ENCODE measurements at regions not wholly inside any gene's neighbourhood (a gene's known extent, or its start where the extent isn't known, plus 50 kb on each side); places are given as distances from the start of the nearest gene placed in this dataset.

DNA sequence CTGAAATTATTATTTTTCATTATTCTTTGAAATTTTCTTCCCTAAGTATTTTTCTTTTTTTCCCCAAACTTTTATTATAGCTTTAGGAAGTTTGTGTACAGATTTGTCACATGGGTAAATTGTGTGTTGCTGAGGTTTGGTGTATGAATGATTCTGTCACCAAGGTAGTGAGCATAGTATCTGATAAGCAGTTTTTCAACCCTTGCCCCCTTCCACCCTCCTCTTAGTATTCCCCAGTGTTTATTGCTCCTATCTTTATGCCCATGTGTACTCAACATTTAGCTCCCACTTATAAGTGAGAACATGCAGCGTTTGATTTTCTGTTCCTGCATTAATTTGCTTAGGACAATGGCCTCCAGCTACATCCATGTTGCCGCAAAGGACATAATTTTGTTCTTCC is 103.9 kb upstream of the MAGEB2 start:
- TF ChIP-seq POLR2A (IDR thresholded peaks at IDR 0.05): no peak
- TF ChIP-seq, protein P1, sequence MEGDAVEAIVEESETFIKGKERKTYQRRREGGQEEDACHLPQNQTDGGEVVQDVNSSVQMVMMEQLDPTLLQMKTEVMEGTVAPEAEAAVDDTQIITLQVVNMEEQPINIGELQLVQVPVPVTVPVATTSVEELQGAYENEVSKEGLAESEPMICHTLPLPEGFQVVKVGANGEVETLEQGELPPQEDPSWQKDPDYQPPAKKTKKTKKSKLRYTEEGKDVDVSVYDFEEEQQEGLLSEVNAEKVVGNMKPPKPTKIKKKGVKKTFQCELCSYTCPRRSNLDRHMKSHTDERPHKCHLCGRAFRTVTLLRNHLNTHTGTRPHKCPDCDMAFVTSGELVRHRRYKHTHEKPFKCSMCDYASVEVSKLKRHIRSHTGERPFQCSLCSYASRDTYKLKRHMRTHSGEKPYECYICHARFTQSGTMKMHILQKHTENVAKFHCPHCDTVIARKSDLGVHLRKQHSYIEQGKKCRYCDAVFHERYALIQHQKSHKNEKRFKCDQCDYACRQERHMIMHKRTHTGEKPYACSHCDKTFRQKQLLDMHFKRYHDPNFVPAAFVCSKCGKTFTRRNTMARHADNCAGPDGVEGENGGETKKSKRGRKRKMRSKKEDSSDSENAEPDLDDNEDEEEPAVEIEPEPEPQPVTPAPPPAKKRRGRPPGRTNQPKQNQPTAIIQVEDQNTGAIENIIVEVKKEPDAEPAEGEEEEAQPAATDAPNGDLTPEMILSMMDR (IDR thresholded peaks at IDR 0.05): no peak
- Histone ChIP-seq H3K27ac (no peak overlapping the region), H3K36me3 (ENCODE audit: low read depth, missing control alignments) (no peaks in the 10 kb centered on the region), H3K4me1 (no peaks in the 10 kb centered on the region), H3K27me3 (no peaks in the 10 kb centered on the region), H3K9me3 (no peaks in the 10 kb centered on the region), H3K4me3 (no peak overlapping the region)
- intact Hi-C loops (cut with DNase I; ENCODE audit: low total_unique reads): no loop called here
- no peak for DNase-seq
- 50% methylated on average over 2 of the region's 2 CpGs for WGBS, 2 donors

DNA sequence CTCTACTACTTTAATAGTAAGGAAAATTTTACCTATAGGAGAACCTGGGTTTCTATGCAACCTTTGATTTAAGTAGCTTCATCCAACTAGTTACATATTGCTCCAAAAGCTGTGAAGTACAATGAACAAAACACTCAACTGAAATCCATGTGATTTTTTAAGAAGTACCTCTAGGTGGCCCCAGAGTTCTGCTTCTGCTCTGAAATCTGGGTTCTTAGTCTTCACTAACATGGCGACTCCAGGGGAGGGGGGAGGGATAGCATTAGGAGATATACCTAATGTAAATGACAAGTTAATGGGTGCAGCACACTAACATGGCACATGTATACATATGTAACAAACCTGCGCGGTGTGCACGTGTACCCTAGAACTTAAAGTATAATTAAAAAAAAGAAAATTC is 73.4 kb upstream of the MAGEB2 start:
- TF ChIP-seq, protein P1 (IDR thresholded peaks at IDR 0.05): peak in 2 of 3 experiments; percentile 23 to 32
- no peak for TF ChIP-seq POLR2A (IDR thresholded peaks at IDR 0.05)
- intact Hi-C loops (cut with DNase I; ENCODE audit: low total_unique reads): no loop called here
- no peaks in the 10 kb centered on the region for H3K27me3 ChIP-seq
- DNase-seq: peak; percentile 25
- H3K27ac ChIP-seq: no peak overlapping the region
- WGBS, 2 donors: 30 to 43% methylated on average over 4 of the region's 4 CpGs
- H3K9me3 ChIP-seq: no peaks in the 10 kb centered on the region
- no peaks in the 10 kb centered on the region for H3K4me1 ChIP-seq
- H3K36me3 ChIP-seq (ENCODE audit: low read depth, missing control alignments): no peaks in the 10 kb centered on the region
- H3K4me3 ChIP-seq: no peak overlapping the region

DNA sequence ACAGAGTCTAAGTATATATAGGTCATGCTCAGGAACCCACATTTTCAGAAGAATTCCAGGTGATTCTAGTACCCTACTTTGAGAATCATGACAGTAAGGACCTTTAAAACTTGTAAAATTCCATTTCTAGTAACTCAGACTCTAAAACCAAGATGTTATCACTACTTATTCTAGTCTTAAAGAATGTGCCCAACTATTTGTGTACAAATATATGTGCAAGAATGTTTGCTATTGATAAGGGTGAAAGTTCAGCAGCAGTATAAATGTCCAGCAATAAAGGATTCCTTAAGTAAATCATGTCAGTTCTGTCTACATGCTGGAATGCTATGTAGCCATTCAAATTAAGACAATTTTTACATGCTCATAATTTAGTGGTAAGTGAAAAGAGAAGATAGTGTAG is 71.1 kb upstream of the MAGEB2 start:
- H3K4me3 ChIP-seq: no peak overlapping the region
- H3K4me1 ChIP-seq: no peaks in the 10 kb centered on the region
- no peaks in the 10 kb centered on the region for H3K9me3 ChIP-seq
- no peaks in the 10 kb centered on the region for H3K27me3 ChIP-seq
- no peak for TF ChIP-seq POLR2A (IDR thresholded peaks at IDR 0.05)
- TF ChIP-seq, protein P1 (IDR thresholded peaks at IDR 0.05): no peak
- H3K27ac ChIP-seq: no peak overlapping the region
- DNase-seq: no peak
- intact Hi-C loops (cut with DNase I; ENCODE audit: low total_unique reads): no loop called here
- H3K36me3 ChIP-seq (ENCODE audit: low read depth, missing control alignments): no peaks in the 10 kb centered on the region

DNA sequence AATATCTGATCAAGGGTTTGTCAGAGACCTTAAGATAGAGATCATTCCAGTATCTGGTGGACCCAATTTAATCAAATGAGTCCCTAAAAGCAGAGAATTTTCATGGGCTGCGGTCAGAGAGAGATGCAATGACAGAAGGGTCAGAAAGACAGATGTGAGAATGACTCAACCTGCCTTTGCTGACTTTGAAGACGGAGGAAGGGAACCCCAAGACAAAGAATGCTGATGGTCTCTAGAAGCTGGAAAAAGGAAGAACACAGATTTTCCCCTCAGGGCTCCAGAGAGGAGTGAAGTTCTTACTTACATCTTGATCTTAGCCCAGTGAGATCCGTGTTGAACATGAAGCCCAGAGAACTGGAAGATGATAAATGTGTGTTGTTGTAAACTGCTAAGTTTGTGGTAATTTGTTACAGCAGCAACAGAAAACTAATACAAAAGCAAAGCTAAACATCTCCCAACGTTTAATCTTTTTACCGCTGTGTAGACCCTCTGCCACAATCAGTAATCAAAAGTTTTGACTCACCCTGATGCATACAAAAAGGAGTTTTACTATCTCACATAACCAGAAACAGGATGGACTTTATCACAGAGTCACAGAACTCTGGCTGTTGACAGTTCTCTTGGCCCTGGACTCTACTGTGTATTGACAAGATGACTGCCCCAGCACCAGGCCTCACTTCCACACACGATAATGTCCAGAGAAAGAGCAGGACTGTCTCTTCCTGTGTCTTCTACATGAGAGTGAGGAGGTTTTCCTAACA is 70.2 kb upstream of the MAGEB2 start:
- intact Hi-C loops (cut with DNase I; ENCODE audit: low total_unique reads): no loop called here

More for the DNA sequence above, 70.2 kb upstream of the MAGEB2 start:
- DNase-seq: no peak
- Histone ChIP-seq H3K9me3 (no peaks in the 10 kb centered on the region), H3K27me3 (no peaks in the 10 kb centered on the region), H3K36me3 (ENCODE audit: low read depth, missing control alignments) (no peaks in the 10 kb centered on the region), H3K4me3 (no peak overlapping the region), H3K4me1 (no peaks in the 10 kb centered on the region), H3K27ac (no peak overlapping the region)
- no peak for TF ChIP-seq POLR2A (IDR thresholded peaks at IDR 0.05)
- TF ChIP-seq, protein P1 (IDR thresholded peaks at IDR 0.05): no peak
- 85 to 86% methylated on average over 6 of the region's 6 CpGs for WGBS, 2 donors
